ENCODE measurements at regions not wholly inside any gene's neighbourhood (a gene's known extent, or its start where the extent isn't known, plus 50 kb on each side); places are given as distances from the start of the nearest gene placed in this dataset.
A peak's percentile ranks its signal among the peaks of the same experiment; 100 is the strongest.

GRCh38 chr3:17974206-17974841, 231.9 kb upstream of the TBC1D5 start:
- TF ChIP-seq, protein P1, sequence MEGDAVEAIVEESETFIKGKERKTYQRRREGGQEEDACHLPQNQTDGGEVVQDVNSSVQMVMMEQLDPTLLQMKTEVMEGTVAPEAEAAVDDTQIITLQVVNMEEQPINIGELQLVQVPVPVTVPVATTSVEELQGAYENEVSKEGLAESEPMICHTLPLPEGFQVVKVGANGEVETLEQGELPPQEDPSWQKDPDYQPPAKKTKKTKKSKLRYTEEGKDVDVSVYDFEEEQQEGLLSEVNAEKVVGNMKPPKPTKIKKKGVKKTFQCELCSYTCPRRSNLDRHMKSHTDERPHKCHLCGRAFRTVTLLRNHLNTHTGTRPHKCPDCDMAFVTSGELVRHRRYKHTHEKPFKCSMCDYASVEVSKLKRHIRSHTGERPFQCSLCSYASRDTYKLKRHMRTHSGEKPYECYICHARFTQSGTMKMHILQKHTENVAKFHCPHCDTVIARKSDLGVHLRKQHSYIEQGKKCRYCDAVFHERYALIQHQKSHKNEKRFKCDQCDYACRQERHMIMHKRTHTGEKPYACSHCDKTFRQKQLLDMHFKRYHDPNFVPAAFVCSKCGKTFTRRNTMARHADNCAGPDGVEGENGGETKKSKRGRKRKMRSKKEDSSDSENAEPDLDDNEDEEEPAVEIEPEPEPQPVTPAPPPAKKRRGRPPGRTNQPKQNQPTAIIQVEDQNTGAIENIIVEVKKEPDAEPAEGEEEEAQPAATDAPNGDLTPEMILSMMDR (conservative IDR thresholded peaks at IDR 0.05; ENCODE audit: low read depth, low read length) = peak; percentile 54
- peak; percentile 21 for DNase-seq (ENCODE audit: low read depth)
- H3K4me3 ChIP-seq (ENCODE audit: low read depth, low read length) = no peak overlapping the region

DNA sequence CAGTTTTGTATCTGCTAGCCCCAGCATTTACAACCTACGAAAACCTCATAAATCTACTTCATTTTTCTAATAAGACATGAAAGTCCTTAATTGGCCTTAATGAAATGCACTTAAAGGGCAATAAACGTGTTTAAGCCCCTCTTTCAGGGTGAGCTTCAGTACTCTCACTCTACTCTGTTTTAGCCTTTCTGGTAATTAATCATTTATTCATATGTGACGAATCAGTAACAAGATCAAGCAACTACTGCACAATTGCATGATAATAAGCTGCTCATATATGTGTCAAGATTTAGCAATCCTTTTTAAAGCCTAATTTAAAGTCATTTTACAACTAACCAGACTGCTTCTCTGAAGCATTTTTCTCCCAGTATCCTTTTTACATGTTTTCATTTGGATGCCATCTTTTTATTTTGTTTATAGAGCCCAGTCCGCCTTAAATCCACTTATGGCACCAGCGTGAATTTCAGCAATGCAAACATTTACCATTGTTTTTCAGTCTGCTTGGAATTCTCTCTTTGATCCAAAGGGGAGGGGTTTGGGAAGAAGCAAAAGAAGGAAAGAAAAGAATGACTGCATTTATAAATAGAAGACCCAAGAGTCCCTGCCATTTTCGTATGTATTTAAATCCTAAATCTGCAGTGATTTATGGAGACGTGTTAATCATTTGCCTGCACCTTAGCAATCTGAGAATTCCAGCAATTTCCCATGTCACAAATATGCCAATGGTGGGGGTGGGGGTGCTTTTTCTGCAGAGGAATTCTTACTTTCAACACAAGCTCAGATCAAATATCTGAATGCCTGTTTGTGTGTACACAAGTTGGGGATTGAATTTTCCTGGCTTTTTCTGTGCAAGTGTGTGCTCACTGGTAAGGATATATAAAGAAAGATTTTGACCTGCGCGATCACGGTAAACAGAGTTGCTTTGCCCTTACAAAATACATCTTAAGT, 230.8 kb upstream of the TBC1D5 start:
- DNase-seq (ENCODE audit: low read depth) = no peak
- TF ChIP-seq, protein P1 (conservative IDR thresholded peaks at IDR 0.05; ENCODE audit: low read depth, low read length) = no peak

GRCh38 chr3:17972476-17972875, 230.0 kb upstream of the TBC1D5 start:
- TF ChIP-seq, protein P1 (conservative IDR thresholded peaks at IDR 0.05; ENCODE audit: low read depth, low read length) = no peak
- no peak for DNase-seq (ENCODE audit: low read depth)
- H3K4me3 ChIP-seq (ENCODE audit: low read depth, low read length) = no peak overlapping the region

More for the DNA sequence above, 230.8 kb upstream of the TBC1D5 start:
- no peak overlapping the region for H3K4me3 ChIP-seq (ENCODE audit: low read depth, low read length)

DNA sequence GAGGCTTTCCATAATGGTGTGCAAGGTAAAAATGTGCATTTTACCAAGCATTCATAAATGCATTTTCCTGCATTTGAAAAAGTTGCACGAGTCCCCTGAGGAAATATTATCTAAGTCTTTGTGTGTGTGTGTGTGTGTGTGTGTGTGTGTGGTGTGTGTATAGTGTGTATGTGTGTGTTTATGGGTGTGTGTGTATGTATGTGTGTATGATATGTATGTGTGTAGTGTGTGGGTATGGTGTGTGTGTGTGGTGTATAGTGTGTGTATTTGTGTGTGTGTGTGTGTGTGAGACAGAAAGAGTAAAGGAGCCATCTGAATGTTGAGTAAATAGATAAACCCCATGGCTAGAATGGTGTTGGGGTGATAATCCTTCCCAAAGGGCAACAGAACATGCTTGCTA, 229.6 kb upstream of the TBC1D5 start:
- H3K4me3 ChIP-seq (ENCODE audit: low read depth, low read length) = no peak overlapping the region
- DNase-seq (ENCODE audit: low read depth) = no peak

DNA sequence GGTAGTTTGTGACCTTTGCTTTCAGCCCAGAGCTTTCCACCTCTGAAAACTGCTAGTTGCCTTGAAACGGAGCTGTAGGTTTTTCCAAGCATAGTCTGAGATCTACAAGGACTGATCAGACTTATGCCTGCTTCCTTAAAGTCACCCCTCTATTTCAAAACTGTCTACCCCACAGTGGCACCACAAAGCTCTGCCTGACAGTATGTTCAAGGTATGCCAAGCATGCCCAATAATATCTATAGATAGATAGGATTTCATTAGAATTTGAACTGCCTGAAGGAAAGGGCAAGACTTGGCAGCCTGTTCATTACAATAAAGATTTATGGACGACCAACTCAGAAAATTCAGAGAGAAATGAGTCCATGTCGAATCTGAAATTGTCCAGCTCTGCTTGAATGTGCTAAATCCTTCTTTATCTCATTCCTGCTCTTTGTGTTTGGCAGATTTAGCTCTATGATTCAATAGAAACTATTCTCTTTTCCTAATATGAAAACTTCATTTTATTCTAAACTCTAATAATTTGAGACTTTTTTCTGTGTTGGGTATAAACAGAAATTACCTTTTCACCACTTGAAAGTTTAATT, 227.6 kb upstream of the TBC1D5 start:
- no peak for DNase-seq (ENCODE audit: low read depth)
- TF ChIP-seq, protein P1 (conservative IDR thresholded peaks at IDR 0.05; ENCODE audit: low read depth, low read length) = no peak

More for the DNA sequence above, 229.6 kb upstream of the TBC1D5 start:
- TF ChIP-seq, protein P1 (conservative IDR thresholded peaks at IDR 0.05; ENCODE audit: low read depth, low read length) = no peak

GRCh38 chr3:17969244-17969643, 226.8 kb upstream of the TBC1D5 start:
- no peak overlapping the region for H3K4me3 ChIP-seq (ENCODE audit: low read depth, low read length)
- DNase-seq (ENCODE audit: low read depth) = no peak
- TF ChIP-seq, protein P1 (conservative IDR thresholded peaks at IDR 0.05; ENCODE audit: low read depth, low read length) = no peak

More for the DNA sequence above, 227.6 kb upstream of the TBC1D5 start:
- no peak overlapping the region for H3K4me3 ChIP-seq (ENCODE audit: low read depth, low read length)
